ENCODE measurements at regions not wholly inside any gene's neighbourhood (a gene's known extent, or its start where the extent isn't known, plus 50 kb on each side); places are given as distances from the start of the nearest gene placed in this dataset.
"Not testable (repeated sequence)": the region's sequence is repeated elsewhere in the genome, so short reads cannot be mapped to it uniquely, and the experiment has no call there.

DNA sequence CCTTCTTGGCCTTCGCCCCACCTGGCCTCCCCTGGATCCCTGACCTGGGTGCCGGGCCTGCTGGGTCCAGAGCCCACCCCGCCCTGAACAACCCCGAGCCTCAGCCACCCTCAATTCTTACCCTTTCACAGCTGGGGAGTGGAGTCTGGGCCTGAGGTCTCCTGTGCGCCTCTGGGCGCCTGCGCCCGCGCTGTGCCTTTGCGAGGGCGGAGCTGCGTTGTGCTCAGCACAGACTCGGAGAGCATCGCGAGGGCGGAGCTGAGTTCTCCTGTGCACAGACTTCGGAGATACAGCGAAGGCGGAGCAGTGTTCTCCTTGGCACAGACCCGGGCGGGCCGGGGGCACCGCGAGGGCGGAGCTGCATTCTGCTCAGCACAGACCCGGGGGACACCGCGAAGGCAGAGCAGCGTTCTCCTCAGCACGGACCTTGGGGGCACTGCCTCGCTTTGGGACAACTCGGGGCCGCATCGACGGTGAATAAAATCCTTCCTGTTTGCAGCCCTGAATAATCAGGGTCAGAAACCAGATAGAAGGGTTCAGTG, 547.2 kb downstream of the FAM72C start:
- H3K4me1 Mint-ChIP-seq; H3K27me3 Mint-ChIP-seq; H3K36me3 Mint-ChIP-seq (ENCODE audit: low read depth); POLR2A ChIA-PET; H3K4me3 Mint-ChIP-seq; CTCF ChIA-PET; H3K9me3 Mint-ChIP-seq; H3K27ac Mint-ChIP-seq: not testable (repeated sequence)
- peak; percentile 5 for DNase-seq

DNA sequence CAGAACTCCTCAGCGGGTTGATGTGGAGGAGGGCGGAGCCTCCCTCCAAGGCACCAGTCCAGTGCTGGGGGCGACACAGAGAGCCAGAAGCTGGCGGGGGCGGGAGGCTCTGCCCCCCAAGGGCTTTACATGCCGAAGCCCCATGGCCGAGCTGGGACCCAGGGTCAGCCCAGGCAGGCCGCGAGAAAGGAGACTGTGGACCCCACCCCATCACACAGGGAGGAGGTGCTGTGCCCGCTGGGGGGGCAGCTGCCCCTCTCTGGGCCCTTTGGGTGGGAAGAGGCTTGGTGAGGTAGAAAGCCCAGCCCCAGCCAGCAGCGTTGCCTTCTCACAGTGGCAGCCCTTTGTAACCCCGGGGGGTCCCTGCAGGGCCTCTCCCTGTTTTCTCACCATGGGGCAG, 548.0 kb downstream of the FAM72C start:
- H3K4me3 Mint-ChIP-seq; H3K27ac Mint-ChIP-seq; H3K27me3 Mint-ChIP-seq; H3K4me1 Mint-ChIP-seq; DNase-seq; H3K36me3 Mint-ChIP-seq (ENCODE audit: low read depth); H3K9me3 Mint-ChIP-seq; POLR2A ChIA-PET; CTCF ChIA-PET: not testable (repeated sequence)

DNA sequence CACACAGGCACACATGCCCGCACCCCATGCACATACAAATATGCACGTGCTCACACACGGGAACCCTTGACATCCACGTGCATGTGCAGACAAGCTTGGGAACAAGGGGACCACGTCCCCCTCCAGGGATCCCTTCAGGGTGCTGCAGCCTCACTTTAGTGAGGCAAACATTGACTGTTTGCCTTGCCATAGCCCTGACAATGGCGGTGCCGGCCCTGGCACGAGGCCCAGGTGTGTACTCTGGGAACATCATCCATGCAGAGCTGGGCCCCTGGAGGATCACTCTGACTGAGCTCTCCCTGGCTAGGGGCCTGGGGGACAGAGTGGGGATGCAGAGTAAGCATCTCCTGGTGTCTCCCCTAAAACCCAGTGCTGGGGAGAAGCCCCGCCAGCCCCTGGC, 550.5 kb downstream of the FAM72C start:
- H3K4me3 Mint-ChIP-seq; H3K27ac Mint-ChIP-seq; POLR2A ChIA-PET; H3K36me3 Mint-ChIP-seq (ENCODE audit: low read depth); H3K4me1 Mint-ChIP-seq; DNase-seq; CTCF ChIA-PET; H3K9me3 Mint-ChIP-seq; H3K27me3 Mint-ChIP-seq: not testable (repeated sequence)
